Muscle of back (tissue), 3 donors: ENCODE measurements at regions not wholly inside any gene's neighbourhood (a gene's known extent, or its start where the extent isn't known, plus 50 kb on each side); places are given as distances from the start of the nearest gene placed in this dataset.
"Not testable (repeated sequence)": the region's sequence is repeated elsewhere in the genome, so short reads cannot be mapped to it uniquely, and the experiment has no call there.

Experiments used
- DNase-seq, 3 donors: peaks; one replicate each; pipeline versions ENCODE4 v3.0.0 to v3.0.0-alpha.2; 2013

- no peak for DNase-seq
These were observed 380.2 kb downstream of the CDH10 start for GRCh38 chr5:24264547-24264946.

GRCh38 chr5:24265306-24265705 lies 379.5 kb downstream of the CDH10 start:
- no peak for DNase-seq

- DNase-seq, result no peak
These were observed 376.2 kb downstream of the CDH10 start for GRCh38 chr5:24268482-24269056.

GRCh38 chr5:24271702-24272118 lies 373.1 kb downstream of the CDH10 start:
- not testable (repeated sequence) for DNase-seq

GRCh38 chr5:24272741-24273140 lies 372.0 kb downstream of the CDH10 start:
- no peak for DNase-seq

- DNase-seq, result no peak
These were observed 364.6 kb downstream of the CDH10 start for GRCh38 chr5:24280215-24280614.

- no peak for DNase-seq
These were observed 363.0 kb downstream of the CDH10 start for GRCh38 chr5:24281818-24282217.

GRCh38 chr5:24289582-24290335 lies 355.0 kb downstream of the CDH10 start:
- DNase-seq, result no peak

GRCh38 chr5:24290536-24290935 lies 354.2 kb downstream of the CDH10 start:
- DNase-seq, result no peak

- DNase-seq, result no peak
These were observed 352.9 kb downstream of the CDH10 start for GRCh38 chr5:24291916-24292315.

- no peak for DNase-seq
These were observed 350.4 kb downstream of the CDH10 start for GRCh38 chr5:24294333-24294732.

GRCh38 chr5:24314106-24314505 lies 330.7 kb downstream of the CDH10 start:
- DNase-seq, result no peak

- peak; percentile 30 to 58 (median 40) for DNase-seq
These were observed 324.1 kb downstream of the CDH10 start for GRCh38 chr5:24320643-24321042.

GRCh38 chr5:24325306-24325832 lies 319.4 kb downstream of the CDH10 start:
- no peak for DNase-seq

GRCh38 chr5:24331531-24331930 lies 313.2 kb downstream of the CDH10 start:
- DNase-seq, result peak in 1 of 3 donors; percentile 17

- no peak for DNase-seq
These were observed 297.6 kb downstream of the CDH10 start for GRCh38 chr5:24347158-24347557.

GRCh38 chr5:24351285-24351684 lies 293.5 kb downstream of the CDH10 start:
- no peak for DNase-seq

- no peak for DNase-seq
These were observed 291.8 kb downstream of the CDH10 start for GRCh38 chr5:24353016-24353415.

GRCh38 chr5:24353611-24354010 lies 291.2 kb downstream of the CDH10 start:
- no peak for DNase-seq

GRCh38 chr5:24363789-24364481 lies 280.8 kb downstream of the CDH10 start:
- DNase-seq, result peak; percentile 38 to 60 (median 51)

GRCh38 chr5:24364711-24365110 lies 280.1 kb downstream of the CDH10 start:
- peak in 1 of 3 donors; percentile 26 for DNase-seq

- DNase-seq, result no peak
These were observed 279.4 kb downstream of the CDH10 start for GRCh38 chr5:24365406-24365805.

- no peak for DNase-seq
These were observed 277.6 kb downstream of the CDH10 start for GRCh38 chr5:24367216-24367615.
